ENCODE measurements at regions not wholly inside any gene's neighbourhood (a gene's known extent, or its start where the extent isn't known, plus 50 kb on each side); places are given as distances from the start of the nearest gene placed in this dataset.

DNA sequence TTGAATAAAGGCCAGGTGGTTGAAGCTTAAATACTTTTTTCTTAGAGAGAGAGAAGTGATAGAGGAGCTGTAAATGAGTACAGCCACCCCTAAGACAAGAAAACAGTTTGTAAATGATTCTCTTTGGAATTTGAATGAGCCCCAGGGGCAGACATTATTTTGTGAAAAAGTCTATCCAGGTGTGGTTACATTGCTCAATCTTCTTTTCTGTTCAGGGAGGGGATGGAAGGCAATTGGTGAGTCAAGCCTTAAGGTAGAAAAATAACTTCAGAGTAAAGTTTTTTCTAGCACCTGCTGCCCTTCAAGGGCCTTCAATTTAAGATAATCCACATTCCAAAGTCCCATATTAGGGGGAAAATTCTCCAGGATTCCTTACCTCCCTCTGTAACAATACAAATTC, 646.7 kb downstream of the PDHA2 start:
- H3K36me3 ChIP-seq (ENCODE audit: control insufficient read depth in 2 of 2, extremely low read depth in 1 of 2, insufficient read depth in 2 of 2, low read length in 2 of 2) = no peaks in the 10 kb centered on the region
- H3K4me3 ChIP-seq (ENCODE audit: control insufficient read depth in 2 of 3, extremely low read depth in 1 of 3, insufficient read depth in 2 of 3, low read depth in 1 of 3, low read length in 3 of 3) = no peak overlapping the region
- no peaks in the 10 kb centered on the region for H3K9me3 ChIP-seq (ENCODE audit: control insufficient read depth, low read depth, low read length)
- H3K9me1 ChIP-seq (ENCODE audit: control insufficient read depth, extremely low read depth, insufficient read depth, low read length) = no peaks in the 10 kb centered on the region
- dilution Hi-C loops (cut with MboI; ENCODE audit: extremely low pct_ligation_motif_present, low sequenced_read_pairs) = no loop called here
- H3K4me2 ChIP-seq (ENCODE audit: control insufficient read depth, extremely low read depth, insufficient read depth, low read depth, low read length) = no peak overlapping the region
- DNase-seq (ENCODE audit: low read depth, low spot score) = no peak
- TF ChIP-seq EZH2 (IDR thresholded peaks at IDR 0.05; ENCODE audit: low read length) = no peak
- TF ChIP-seq, protein P1, sequence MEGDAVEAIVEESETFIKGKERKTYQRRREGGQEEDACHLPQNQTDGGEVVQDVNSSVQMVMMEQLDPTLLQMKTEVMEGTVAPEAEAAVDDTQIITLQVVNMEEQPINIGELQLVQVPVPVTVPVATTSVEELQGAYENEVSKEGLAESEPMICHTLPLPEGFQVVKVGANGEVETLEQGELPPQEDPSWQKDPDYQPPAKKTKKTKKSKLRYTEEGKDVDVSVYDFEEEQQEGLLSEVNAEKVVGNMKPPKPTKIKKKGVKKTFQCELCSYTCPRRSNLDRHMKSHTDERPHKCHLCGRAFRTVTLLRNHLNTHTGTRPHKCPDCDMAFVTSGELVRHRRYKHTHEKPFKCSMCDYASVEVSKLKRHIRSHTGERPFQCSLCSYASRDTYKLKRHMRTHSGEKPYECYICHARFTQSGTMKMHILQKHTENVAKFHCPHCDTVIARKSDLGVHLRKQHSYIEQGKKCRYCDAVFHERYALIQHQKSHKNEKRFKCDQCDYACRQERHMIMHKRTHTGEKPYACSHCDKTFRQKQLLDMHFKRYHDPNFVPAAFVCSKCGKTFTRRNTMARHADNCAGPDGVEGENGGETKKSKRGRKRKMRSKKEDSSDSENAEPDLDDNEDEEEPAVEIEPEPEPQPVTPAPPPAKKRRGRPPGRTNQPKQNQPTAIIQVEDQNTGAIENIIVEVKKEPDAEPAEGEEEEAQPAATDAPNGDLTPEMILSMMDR (optimal IDR thresholded peaks at IDR 0.05 in 1 of 3, IDR thresholded peaks at IDR 0.05 in 1 of 3, conservative IDR thresholded peaks at IDR 0.05 in 1 of 3; ENCODE audit: extremely low read depth in 1 of 3, insufficient read depth in 2 of 3, low read length in 3 of 3) = no peak
- H3K4me1 ChIP-seq (ENCODE audit: control insufficient read depth, extremely low read depth, insufficient read depth, low read length) = no peaks in the 10 kb centered on the region
- no peak overlapping the region for H3K9ac ChIP-seq (ENCODE audit: control insufficient read depth, extremely low read depth, insufficient read depth, low read length)
- no peak overlapping the region for H2AFZ ChIP-seq (ENCODE audit: control insufficient read depth, low read length)
- H3K79me2 ChIP-seq (ENCODE audit: control insufficient read depth, insufficient read depth, low read length) = no peaks in the 10 kb centered on the region
- no peaks in the 10 kb centered on the region for H3K27me3 ChIP-seq (ENCODE audit: control insufficient read depth, extremely low read depth, insufficient read depth, low read length)
- no peak overlapping the region for H3K27ac ChIP-seq (ENCODE audit: control insufficient read depth, insufficient read depth, low read length)
- no peaks in the 10 kb centered on the region for H4K20me1 ChIP-seq (ENCODE audit: control insufficient read depth, extremely low read depth, insufficient read depth, low read length)
- no peak for FAIRE-seq

DNA sequence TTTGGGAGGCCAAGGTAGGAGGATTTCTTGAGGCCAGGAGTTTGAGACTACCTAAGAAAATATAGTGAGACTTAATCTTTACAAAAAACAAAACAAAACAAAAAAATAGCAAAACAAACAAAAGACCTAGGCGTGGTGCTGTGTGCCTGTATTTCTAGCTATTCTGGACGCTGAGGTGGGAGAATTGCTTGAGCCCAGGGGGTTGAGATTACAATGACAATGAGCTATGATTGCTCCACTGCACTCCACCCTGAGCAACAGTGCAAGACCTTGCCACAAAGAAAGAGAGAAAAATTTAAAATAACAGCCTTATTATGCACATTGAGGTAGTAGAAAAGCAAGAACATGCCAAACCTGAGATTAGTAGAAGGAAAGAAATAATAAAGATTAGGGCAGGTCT, 657.7 kb downstream of the PDHA2 start:
- DNase-seq (ENCODE audit: low read depth, low spot score) = no peak
- H3K79me2 ChIP-seq (ENCODE audit: control insufficient read depth, insufficient read depth, low read length) = no peaks in the 10 kb centered on the region
- H3K4me1 ChIP-seq (ENCODE audit: control insufficient read depth, extremely low read depth, insufficient read depth, low read length) = no peaks in the 10 kb centered on the region
- no peak overlapping the region for H3K4me2 ChIP-seq (ENCODE audit: control insufficient read depth, extremely low read depth, insufficient read depth, low read depth, low read length)
- FAIRE-seq = no peak
- H4K20me1 ChIP-seq (ENCODE audit: control insufficient read depth, extremely low read depth, insufficient read depth, low read length) = no peaks in the 10 kb centered on the region
- dilution Hi-C loops (cut with MboI; ENCODE audit: extremely low pct_ligation_motif_present, low sequenced_read_pairs) = no loop called here
- no peaks in the 10 kb centered on the region for H3K9me3 ChIP-seq (ENCODE audit: control insufficient read depth, low read depth, low read length)
- TF ChIP-seq, protein P1 (optimal IDR thresholded peaks at IDR 0.05 in 1 of 3, IDR thresholded peaks at IDR 0.05 in 1 of 3, conservative IDR thresholded peaks at IDR 0.05 in 1 of 3; ENCODE audit: extremely low read depth in 1 of 3, insufficient read depth in 2 of 3, low read length in 3 of 3) = no peak
- no peak for TF ChIP-seq EZH2 (IDR thresholded peaks at IDR 0.05; ENCODE audit: low read length)
- no peaks in the 10 kb centered on the region for H3K36me3 ChIP-seq (ENCODE audit: control insufficient read depth in 2 of 2, extremely low read depth in 1 of 2, insufficient read depth in 2 of 2, low read length in 2 of 2)
- H3K9ac ChIP-seq (ENCODE audit: control insufficient read depth, extremely low read depth, insufficient read depth, low read length) = no peak overlapping the region
- no peaks in the 10 kb centered on the region for H3K27me3 ChIP-seq (ENCODE audit: control insufficient read depth, extremely low read depth, insufficient read depth, low read length)
- no peaks in the 10 kb centered on the region for H3K9me1 ChIP-seq (ENCODE audit: control insufficient read depth, extremely low read depth, insufficient read depth, low read length)
- H2AFZ ChIP-seq (ENCODE audit: control insufficient read depth, low read length) = no peak overlapping the region
- no peak overlapping the region for H3K4me3 ChIP-seq (ENCODE audit: control insufficient read depth in 2 of 3, extremely low read depth in 1 of 3, insufficient read depth in 2 of 3, low read depth in 1 of 3, low read length in 3 of 3)
- no peak overlapping the region for H3K27ac ChIP-seq (ENCODE audit: control insufficient read depth, insufficient read depth, low read length)

All from keratinocyte (primary cell).